HL-60 (cell line): ENCODE measurements at regions not wholly inside any gene's neighbourhood (a gene's known extent, or its start where the extent isn't known, plus 50 kb on each side); places are given as distances from the start of the nearest gene placed in this dataset.

Experiments
- CTCF ChIP-seq: IDR thresholded peaks from one replicate; pipeline ENCODE4 v1.5.1; 2011; ENCODE audit warnings: low read length, control low read depth, inconsistent platforms; ENCODE audit not compliant: insufficient read depth
- POLR2AphosphoS5 ChIP-seq: IDR thresholded peaks from 2 replicates; pipeline ENCODE4 v1.6.1; 2012; ENCODE audit warnings: low read depth
- REST ChIP-seq: IDR thresholded peaks from 2 replicates; pipeline ENCODE4 v1.6.1; 2012; ENCODE audit warnings: low read depth; ENCODE audit not compliant: insufficient replicate concordance

- no peak for TF ChIP-seq POLR2AphosphoS5
- no peak for TF ChIP-seq CTCF
- TF ChIP-seq REST: no peak
These were observed 105.3 kb downstream of the NPTX2 start for GRCh38 chr7:98722402-98722801.
